ENCODE measurements at regions not wholly inside any gene's neighbourhood (a gene's known extent, or its start where the extent isn't known, plus 50 kb on each side); places are given as distances from the start of the nearest gene placed in this dataset.

GRCh38 chr9:129410226-129410625 lies 210.7 kb downstream of the C9orf50 start:
- DNase-seq = no peak

- no peak for DNase-seq
These were observed 212.2 kb downstream of the C9orf50 start for GRCh38 chr9:129408535-129409215.

- DNase-seq = no peak
These were observed 212.9 kb downstream of the C9orf50 start for GRCh38 chr9:129407905-129408452.

DNA sequence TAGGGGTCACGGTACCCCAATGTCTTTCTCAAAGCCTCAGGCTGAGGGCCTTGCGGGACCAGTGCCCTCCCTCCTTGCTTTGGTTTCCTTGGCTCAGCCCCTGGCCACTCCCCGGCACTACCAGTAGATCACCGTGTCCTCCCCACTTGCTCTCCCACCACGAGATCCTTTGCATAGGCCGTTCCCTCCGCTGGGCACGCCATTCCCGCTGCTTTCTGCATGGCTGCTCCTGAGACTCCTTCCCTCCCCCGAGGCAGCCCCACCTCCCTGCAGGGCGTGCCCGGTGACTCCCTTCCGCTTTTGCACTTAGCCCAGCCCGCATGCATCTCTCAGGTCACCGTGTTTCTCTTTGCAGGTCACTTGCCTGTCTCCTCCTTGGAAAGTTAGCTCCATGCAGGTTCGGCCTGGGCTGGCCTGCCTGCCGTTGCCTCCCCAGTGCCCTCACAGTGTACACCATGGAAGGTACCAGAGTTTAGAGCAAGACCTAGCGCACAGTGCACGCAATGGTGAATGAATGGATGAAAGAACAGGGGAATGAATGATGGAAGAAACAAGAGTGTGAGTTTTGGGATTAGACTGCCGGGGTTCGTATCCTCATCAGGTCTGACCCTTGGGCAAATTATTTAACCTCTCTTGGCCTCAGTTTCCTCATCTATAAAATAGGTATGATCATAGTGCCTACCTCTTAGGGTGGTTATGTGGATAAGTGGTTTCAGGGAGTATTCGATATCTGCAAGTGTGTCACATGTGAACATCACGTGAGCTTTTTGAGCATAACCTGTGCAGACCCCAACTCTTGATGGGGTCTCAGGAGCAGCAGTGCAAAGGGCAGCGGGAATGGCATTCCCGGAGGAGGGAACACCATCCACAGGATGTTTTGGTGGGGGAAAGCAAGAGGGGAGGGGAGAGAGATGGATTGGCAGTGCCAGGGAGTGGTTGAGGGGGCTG lies 214.3 kb downstream of the C9orf50 start:
- DNase-seq = no peak

GRCh38 chr9:129405827-129406213 lies 215.1 kb downstream of the C9orf50 start:
- DNase-seq = no peak

DNA sequence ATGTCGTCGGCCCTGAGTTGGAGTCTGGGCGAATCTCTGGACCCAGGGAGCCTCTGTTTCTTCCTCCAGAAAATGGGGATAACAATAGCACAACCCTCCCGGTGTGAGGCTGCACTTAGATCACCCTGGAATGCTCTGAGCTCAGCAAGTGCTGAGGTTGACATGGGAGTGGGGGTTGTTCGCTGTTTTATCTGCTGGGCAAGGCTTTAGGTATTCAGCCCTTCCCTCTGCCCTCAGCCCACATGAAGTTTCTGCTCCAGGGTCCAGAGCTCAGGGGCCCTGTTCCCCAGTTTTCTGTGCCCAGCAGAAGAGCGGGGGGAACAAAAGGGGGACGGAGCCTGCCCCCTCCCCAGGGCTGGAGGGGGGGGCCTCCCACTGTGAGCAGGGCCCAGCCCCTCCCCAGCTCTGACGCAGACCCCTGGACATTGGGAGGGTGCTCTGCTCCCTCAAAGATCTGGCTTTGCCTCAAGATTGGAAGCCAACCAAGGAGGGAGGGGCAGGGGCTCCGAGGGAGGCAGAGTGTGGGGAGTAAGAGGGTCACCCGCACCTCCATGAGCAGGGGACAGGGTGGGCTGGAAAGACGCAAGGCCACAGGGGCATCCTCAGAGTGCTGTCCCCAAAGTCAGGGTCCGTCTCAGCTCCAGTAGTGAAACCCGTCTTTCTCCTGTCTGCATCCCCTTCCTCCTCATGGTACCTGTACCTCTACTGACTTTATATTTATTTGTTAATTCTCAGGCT lies 215.6 kb downstream of the C9orf50 start:
- DNase-seq = no peak

DNA sequence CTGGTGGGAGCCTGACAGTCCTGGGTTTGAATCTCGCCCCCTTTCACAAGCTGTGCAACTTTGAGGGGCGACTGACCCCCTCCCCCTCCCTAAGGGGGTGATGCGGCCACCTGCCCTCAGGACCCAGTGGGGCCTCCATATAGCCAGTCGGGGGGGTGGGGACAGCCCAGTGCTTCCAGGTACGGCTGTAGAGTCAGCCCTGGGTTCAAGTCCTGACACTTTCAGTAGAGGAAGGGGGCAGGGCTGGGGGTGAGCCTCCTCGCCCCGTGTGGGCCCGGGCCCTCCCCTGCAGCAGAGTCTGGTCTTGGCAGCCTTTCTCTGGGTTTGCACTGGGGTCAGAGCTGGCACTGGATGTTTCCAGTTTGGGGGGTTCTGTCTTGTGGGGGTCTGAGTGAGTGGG lies 216.3 kb downstream of the C9orf50 start:
- no peak for DNase-seq

GRCh38 chr9:129403779-129404620 lies 216.9 kb downstream of the C9orf50 start:
- DNase-seq = no peak

- DNase-seq = no peak
These were observed 217.7 kb downstream of the C9orf50 start for GRCh38 chr9:129402931-129403778.

DNA sequence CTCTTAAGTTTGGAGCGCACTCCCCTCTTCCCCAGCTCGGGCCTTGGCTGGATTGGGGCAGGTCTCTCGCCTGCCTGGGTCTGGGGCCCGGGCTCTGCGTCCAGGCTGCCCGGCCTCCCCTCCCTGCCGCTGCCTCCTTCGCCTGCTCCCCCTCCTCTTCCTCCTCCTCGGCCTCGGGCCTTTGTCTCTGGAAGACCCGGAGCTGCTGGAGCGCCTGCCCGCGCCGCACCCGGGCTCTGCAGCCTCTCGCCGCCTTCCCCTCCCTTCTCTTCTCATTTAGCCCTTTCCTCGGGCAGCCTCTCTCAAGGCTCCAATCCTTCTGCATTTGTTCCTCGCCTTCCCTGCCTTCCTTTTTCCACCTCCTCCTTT lies 218.5 kb downstream of the C9orf50 start:
- no peak for DNase-seq

GRCh38 chr9:129401623-129402370 lies 219.1 kb downstream of the C9orf50 start:
- DNase-seq = no peak

DNA sequence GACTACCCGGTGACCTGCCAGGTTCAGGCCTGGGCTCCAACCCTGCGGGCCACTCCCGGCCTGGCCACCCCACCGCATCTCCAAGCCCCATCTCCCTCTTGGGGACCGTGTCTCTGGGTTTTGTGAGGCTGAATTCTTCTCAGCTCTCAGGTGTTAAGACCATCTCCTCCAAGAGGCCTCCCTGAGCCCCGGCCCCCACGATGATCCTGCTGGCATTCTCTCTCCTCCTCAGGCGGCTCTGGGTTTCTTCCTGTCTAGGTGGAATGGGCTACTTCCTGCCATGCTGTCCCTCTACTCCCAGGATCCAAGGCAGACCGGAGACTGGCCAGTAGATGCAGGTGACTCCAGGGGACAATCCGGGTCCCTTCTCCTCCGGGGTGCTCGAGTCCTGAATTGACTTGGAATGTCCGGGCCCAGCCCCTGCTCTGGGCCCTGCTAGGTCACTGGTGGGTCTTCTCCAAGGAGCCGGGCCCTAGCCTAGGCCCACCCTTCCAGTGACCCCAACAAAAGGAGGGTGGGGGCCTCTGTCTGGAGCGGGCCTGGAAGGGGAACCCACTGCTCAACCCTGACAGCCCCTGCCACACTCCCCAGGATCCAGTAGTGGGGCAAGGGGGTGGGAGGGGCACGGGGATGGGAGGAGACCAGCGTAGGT lies 219.8 kb downstream of the C9orf50 start:
- no peak for DNase-seq

DNA sequence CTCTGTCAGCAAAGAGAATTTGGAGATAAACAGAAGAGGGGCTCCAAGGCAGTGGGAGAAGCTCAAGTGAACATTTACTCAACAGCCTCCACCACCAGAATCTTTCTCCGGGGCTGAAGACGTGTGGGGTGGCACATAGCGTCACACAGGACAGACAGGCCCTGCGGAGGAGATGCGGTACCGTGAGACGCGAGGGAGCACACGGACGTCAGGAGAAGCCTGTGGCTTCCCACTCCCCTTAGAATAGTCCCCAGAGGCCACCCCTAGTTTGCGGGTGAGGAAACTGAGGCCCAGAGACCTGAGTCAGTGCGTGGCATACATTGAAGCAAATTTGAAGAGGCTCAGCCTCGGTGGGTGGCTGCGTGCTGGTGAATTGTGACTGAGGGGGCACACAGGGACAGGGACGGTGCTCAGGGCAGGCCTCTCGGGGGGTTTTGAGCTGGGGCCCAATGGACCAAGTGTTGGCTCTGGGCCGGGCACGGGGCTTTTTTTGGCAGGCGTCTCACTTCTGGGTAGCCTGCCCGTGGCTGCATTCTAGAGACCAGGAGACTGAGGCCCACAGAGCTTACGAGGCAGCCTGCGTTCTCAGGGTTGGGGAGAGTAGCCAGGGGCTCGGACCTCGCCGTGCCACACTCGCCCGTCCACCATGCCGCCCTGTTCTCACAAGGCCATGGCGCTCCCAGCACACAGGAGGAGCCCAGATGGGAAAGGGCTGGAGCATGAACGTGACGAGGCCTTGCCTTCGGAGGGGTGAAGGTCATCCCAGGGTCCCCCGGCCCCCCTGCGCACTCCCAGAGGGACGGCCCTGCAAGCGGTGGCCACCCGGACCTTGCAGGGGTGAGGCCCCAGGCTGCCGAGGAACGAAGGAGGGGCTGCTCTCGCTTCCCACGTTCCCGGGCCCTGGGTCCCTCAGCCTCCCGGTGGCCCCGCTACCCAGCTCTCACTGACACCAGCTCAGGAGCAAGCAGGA lies 220.6 kb downstream of the C9orf50 start:
- no peak for DNase-seq

DNA sequence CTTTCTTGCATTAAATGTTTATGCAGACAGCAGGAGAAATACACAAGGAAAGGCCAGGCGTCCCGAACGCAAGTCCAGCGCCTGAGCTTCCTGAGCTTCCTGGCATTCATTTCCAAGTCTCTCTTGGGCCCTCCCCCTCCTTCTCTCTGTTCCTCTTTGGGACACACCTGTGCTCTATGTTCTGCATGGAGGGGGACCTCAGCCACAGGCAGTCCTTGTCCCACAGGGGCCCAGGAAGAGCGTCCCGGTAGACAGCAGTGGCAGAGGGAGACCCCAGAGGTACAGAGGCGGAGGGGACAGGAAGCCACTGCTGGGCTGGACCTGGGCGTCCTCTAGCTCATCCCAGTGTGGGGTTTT lies 221.3 kb downstream of the C9orf50 start:
- DNase-seq = no peak

DNA sequence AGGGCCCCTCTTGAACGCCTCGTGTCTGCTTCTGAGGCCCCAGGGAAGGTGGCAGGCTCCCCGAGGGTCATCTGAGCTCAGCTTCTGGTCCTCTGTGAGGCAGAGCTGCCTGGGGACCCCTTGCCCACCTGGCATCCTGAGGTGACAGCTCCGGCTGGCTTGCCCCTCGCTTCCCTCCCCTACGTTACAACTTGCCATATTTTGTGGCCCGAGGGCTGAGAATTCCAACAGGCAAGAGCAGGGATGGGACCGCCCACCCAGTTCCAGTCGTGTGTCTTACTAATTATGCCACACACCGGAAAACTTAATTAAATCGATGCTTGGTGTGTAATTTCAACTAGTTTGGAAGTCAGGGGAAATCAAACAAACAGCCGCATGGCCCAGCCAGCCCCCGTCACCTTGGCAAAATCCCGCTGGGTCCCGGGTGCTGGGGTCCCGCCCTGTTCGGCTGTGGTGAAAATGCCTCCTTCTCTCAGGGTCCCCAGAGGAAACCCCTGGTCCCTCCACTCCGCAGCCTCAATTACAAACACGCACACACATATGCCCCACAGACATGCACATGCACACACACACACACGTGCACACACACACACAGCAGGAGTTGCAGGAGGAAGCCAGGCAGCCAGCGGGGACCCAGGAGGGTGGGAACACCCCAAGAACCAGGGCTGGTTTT lies 221.0 kb upstream of the IER5L start:
- no peak for DNase-seq

DNA sequence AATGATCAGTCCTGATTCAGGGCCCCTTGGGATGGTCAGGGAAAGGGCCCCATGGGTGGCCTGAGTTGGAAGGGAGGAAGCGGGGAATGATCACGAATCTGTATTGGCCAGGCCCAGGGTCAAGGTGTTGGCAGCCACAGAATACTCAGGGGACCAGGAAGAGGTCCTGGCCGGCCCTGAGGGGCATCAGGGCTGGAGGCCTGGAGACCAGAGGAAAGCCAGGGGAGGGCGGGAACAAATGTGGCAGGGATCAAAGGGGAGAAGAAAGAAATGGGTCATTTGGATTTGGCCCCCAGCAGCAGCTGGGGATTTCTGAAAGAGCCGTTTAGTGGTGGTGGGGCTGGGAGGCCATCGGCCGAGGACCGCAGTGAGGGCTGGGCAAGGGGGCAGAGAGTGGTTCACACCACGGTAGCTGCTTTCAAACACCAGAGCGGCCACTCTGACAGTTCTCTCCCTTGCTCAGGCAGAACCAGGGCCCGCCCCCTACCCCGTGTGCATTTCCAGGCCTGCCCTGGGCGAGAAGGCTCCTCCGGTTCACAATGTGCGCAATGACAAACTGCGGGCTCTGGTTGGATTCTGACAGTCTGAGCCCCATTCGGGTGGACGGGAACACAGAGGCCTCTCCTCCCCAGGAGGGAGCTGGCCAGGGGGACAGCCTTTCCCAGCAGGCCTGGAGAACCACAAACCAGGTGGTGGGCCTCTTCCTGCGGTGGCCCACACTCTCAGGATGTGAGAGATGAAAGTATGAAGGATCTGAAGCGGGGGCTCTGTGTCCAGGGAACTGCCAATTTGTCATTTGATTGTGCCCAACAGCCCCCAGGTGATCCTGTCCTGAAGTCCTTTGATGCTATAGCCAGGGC lies 220.3 kb upstream of the IER5L start:
- DNase-seq = no peak

- DNase-seq = no peak
These were observed 219.3 kb upstream of the IER5L start for GRCh38 chr9:129397335-129397734.

Data from stimulated activated CD8-positive, alpha-beta memory T cell treated with anti-CD3 and anti-CD28 coated beads, Interleukin-4, amount 100 ng/mL, for 48 hours (primary cell).